HEK293 (cell line): ENCODE measurements at regions not wholly inside any gene's neighbourhood (a gene's known extent, or its start where the extent isn't known, plus 50 kb on each side); places are given as distances from the start of the nearest gene placed in this dataset.
A peak's percentile ranks its signal among the peaks of the same experiment; 100 is the strongest.

Experiments
- CTCF ChIA-PET: fragments of 350-600 bp; formaldehyde crosslinking; extraction: SDS; loops from one replicate; lab custom pipeline; 2021; ENCODE audit warnings: antibody characterized with exemption; lab: Yijun Ruan, JAX
- POLR2A ChIA-PET: fragments of 300-600 bp; formaldehyde crosslinking; extraction: SDS; loops from one replicate; lab custom pipeline; 2020; ENCODE audit warnings: antibody characterized with exemption, inconsistent platforms; lab: Yijun Ruan, JAX
- H3K27ac ChIP-seq: fragments of 200-500 bp; sonication (Bioruptor generic); 2 replicates; pipeline ENCODE4 v1.5.1; 2014; ENCODE audit warnings: low read depth, low read length, control low read depth, inconsistent platforms; ENCODE audit errors: extremely low read depth
- H3K36me3 ChIP-seq, 2 experiments: fragments of 200-500 bp in 1 of 2; sonication (Bioruptor generic) in 1 of 2; 1 replicate in 1 of 2; 2 replicates in 1 of 2; pipeline ENCODE4 v1.5.1; 2014 to 2017; ENCODE audit warnings: inconsistent platforms in 2 of 2, low read length in 2 of 2; ENCODE audit not compliant: control insufficient read depth in 2 of 2, insufficient read depth in 1 of 2
- H3K4me1 ChIP-seq: fragments of 200-500 bp; sonication (Bioruptor generic); 2 replicates; pipeline ENCODE4 v1.5.1; 2014; ENCODE audit warnings: mild to moderate bottlenecking, low read length, inconsistent platforms; ENCODE audit not compliant: control insufficient read depth, insufficient read depth
- H3K4me3 ChIP-seq: 2 replicates; pipeline ENCODE4 v1.5.1; 2011; ENCODE audit warnings: low read depth, mild to moderate bottlenecking, control low read depth, low read length, moderate library complexity
- H3K9me3 ChIP-seq: fragments of 200-500 bp; sonication (Bioruptor generic); 2 replicates; pipeline ENCODE4 v1.5.1; 2014; ENCODE audit warnings: low read depth, low read length, inconsistent platforms; ENCODE audit not compliant: control insufficient read depth, insufficient read depth
- HOXD13 ChIP-seq: sonication (generic); formaldehyde crosslinking; IDR thresholded peaks from 2 replicates; pipeline ENCODE4 v1.8.0; 2022; ENCODE audit warnings: missing genetic modification reagents, borderline replicate concordance
- KLF10 ChIP-seq: fragments of 450-650 bp; IDR thresholded peaks from 2 replicates; pipeline ENCODE4 v1.5.1; 2018; ENCODE audit warnings: missing biosample characterization, mild to moderate bottlenecking, missing genetic modification characterization
- OVOL3 ChIP-seq: fragments of 450-650 bp; formaldehyde crosslinking; IDR thresholded peaks from 2 replicates; pipeline ENCODE4 v1.5.1; 2016; ENCODE audit warnings: missing biosample characterization, missing genetic modification characterization
- PRDM6 ChIP-seq: fragments of 450-650 bp; formaldehyde crosslinking; IDR thresholded peaks from 2 replicates; pipeline ENCODE4 v1.5.1; 2017; ENCODE audit warnings: missing biosample characterization, missing genetic modification characterization
- SALL2 ChIP-seq: fragments of 450-650 bp; formaldehyde crosslinking; IDR thresholded peaks from 2 replicates; pipeline ENCODE4 v1.5.0; 2017; ENCODE audit warnings: missing biosample characterization, mild to moderate bottlenecking, missing genetic modification characterization, borderline replicate concordance
- SCRT2 ChIP-seq: fragments of 450-650 bp; formaldehyde crosslinking; IDR thresholded peaks from 2 replicates; pipeline ENCODE4 v1.5.1; 2016; ENCODE audit warnings: missing biosample characterization, missing genetic modification characterization
- SP7 ChIP-seq: fragments of 450-650 bp; formaldehyde crosslinking; IDR thresholded peaks from 2 replicates; pipeline ENCODE4 v1.5.1; 2016; ENCODE audit warnings: missing biosample characterization, missing genetic modification characterization
- ZNF121 ChIP-seq: fragments of 450-650 bp; formaldehyde crosslinking; IDR thresholded peaks from 2 replicates; pipeline ENCODE4 v1.5.1; 2016; ENCODE audit warnings: missing biosample characterization, missing genetic modification characterization
- ZNF174 ChIP-seq: fragments of 450-650 bp; formaldehyde crosslinking; IDR thresholded peaks from 2 replicates; pipeline ENCODE4 v1.5.0; 2017; ENCODE audit warnings: missing biosample characterization, mild to moderate bottlenecking, missing genetic modification characterization
- ZNF23 ChIP-seq: fragments of 450-650 bp; formaldehyde crosslinking; IDR thresholded peaks from 2 replicates; pipeline ENCODE4 v1.5.1; 2016; ENCODE audit warnings: missing biosample characterization, missing genetic modification characterization, borderline replicate concordance
- ZNF473 ChIP-seq: fragments of 450-650 bp; formaldehyde crosslinking; IDR thresholded peaks from 2 replicates; pipeline ENCODE4 v1.5.1; 2017; ENCODE audit warnings: missing biosample characterization, missing genetic modification characterization
- ZNF48 ChIP-seq: fragments of 450-650 bp; formaldehyde crosslinking; IDR thresholded peaks from 2 replicates; pipeline ENCODE4 v1.5.1; 2016; ENCODE audit warnings: missing biosample characterization, missing genetic modification characterization
- ZNF530 ChIP-seq: fragments of 450-650 bp; formaldehyde crosslinking; IDR thresholded peaks from 2 replicates; pipeline ENCODE4 v1.5.1; 2016; ENCODE audit warnings: low read depth, missing biosample characterization, missing genetic modification characterization
- ZNF571 ChIP-seq: fragments of 450-650 bp; formaldehyde crosslinking; IDR thresholded peaks from 2 replicates; pipeline ENCODE4 v1.5.0; 2017; ENCODE audit warnings: missing biosample characterization, missing genetic modification characterization
- ZNF792 ChIP-seq: fragments of 450-650 bp; formaldehyde crosslinking; IDR thresholded peaks from 2 replicates; pipeline ENCODE4 v1.5.1; 2016; ENCODE audit warnings: missing biosample characterization, missing genetic modification characterization
- ZNF843 ChIP-seq: fragments of 450-650 bp; formaldehyde crosslinking; IDR thresholded peaks from 2 replicates; pipeline ENCODE4 v1.5.1; 2016; ENCODE audit warnings: missing biosample characterization, missing genetic modification characterization
- ZSCAN4 ChIP-seq: fragments of 450-650 bp; formaldehyde crosslinking; IDR thresholded peaks from 2 replicates; pipeline ENCODE4 v1.5.1; 2017; ENCODE audit warnings: missing biosample characterization, missing genetic modification characterization
- TF ChIP-seq, protein P1 (sequence below): fragments of 450-650 bp; formaldehyde crosslinking; IDR thresholded peaks from 2 replicates; pipeline ENCODE4 v1.5.1; 2016; ENCODE audit warnings: missing biosample characterization, missing genetic modification characterization
- TF ChIP-seq, protein P2 (sequence below): fragments of 450-650 bp; formaldehyde crosslinking; IDR thresholded peaks from 2 replicates; pipeline ENCODE4 v1.5.1; 2016; ENCODE audit warnings: missing biosample characterization, missing genetic modification characterization
- TF ChIP-seq, protein P3 (sequence below): fragments of 450-650 bp; formaldehyde crosslinking; IDR thresholded peaks from 2 replicates; pipeline ENCODE4 v1.5.1; 2016; ENCODE audit warnings: missing biosample characterization, missing genetic modification characterization, low read depth
- TF ChIP-seq, protein P4 (sequence below): fragments of 450-650 bp; IDR thresholded peaks from 2 replicates; pipeline ENCODE4 v1.5.1; 2018; ENCODE audit warnings: missing biosample characterization, mild to moderate bottlenecking, missing genetic modification characterization
- TF ChIP-seq, protein P5 (sequence below): fragments of 450-650 bp; formaldehyde crosslinking; IDR thresholded peaks from 2 replicates; pipeline ENCODE4 v1.5.1; 2016; ENCODE audit warnings: missing biosample characterization, missing genetic modification characterization
- TF ChIP-seq, protein P6 (sequence below): fragments of 450-650 bp; formaldehyde crosslinking; IDR thresholded peaks from 2 replicates; pipeline ENCODE4 v1.5.1; 2016; ENCODE audit warnings: missing biosample characterization, missing genetic modification characterization

GRCh38 chr6:26743157-26743821 is 83.7 kb upstream of the ZNF322 start:
- Histone ChIP-seq H3K27ac (peak overlapping the region; percentile 67; the same call in 1 of the 2 replicates), H3K4me1 (no peaks in the 10 kb centered on the region; the same call in 1 of the 2 replicates), H3K9me3 (no peaks in the 10 kb centered on the region), H3K4me3 (peak overlapping the region; percentile 48), H3K36me3 (no peaks in the 10 kb centered on the region)
- ChIA-PET CTCF (interaction anchor here (0.6 to 0.7 kb wide), 2 partner anchors 148 to 340 kb away, joined by 3 to 4 read pairs; no protein-coding TSS in a partner anchor), POLR2A (interaction anchor here (1.5 kb wide), 1 partner anchor 84 kb away, joined by 5 read pairs; the partner anchor contains the start of gene ZNF322)
- TF ChIP-seq, protein P1, sequence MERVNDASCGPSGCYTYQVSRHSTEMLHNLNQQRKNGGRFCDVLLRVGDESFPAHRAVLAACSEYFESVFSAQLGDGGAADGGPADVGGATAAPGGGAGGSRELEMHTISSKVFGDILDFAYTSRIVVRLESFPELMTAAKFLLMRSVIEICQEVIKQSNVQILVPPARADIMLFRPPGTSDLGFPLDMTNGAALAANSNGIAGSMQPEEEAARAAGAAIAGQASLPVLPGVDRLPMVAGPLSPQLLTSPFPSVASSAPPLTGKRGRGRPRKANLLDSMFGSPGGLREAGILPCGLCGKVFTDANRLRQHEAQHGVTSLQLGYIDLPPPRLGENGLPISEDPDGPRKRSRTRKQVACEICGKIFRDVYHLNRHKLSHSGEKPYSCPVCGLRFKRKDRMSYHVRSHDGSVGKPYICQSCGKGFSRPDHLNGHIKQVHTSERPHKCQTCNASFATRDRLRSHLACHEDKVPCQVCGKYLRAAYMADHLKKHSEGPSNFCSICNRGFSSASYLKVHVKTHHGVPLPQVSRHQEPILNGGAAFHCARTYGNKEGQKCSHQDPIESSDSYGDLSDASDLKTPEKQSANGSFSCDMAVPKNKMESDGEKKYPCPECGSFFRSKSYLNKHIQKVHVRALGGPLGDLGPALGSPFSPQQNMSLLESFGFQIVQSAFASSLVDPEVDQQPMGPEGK (tag by site-specific recombination): peak; percentile 57
- TF ChIP-seq, protein P2, sequence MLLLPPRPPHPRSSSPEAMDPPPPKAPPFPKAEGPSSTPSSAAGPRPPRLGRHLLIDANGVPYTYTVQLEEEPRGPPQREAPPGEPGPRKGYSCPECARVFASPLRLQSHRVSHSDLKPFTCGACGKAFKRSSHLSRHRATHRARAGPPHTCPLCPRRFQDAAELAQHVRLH (tag by site-specific recombination): no peak
- TF ChIP-seq SP7 (tag by site-specific recombination) (peak; percentile 70), ZNF174 (tag by site-specific recombination) (no peak), SCRT2 (tag by site-specific recombination) (no peak), SALL2 (tag by site-specific recombination) (no peak), ZNF571 (tag by site-specific recombination) (no peak), ZNF23 (no peak), HOXD13 (CRISPR knock-in tag) (no peak), ZNF473 (tag by site-specific recombination) (no peak), ZNF843 (tag by site-specific recombination) (no peak), ZNF48 (tag by site-specific recombination) (no peak), ZNF530 (tag by site-specific recombination) (no peak), ZSCAN4 (tag by site-specific recombination) (no peak), PRDM6 (tag by site-specific recombination) (no peak), ZNF121 (tag by site-specific recombination) (no peak), OVOL3 (tag by site-specific recombination) (no peak), KLF10 (tag by site-specific recombination) (no peak; the same call in 1 of the 2 replicates), ZNF792 (tag by site-specific recombination) (no peak)
- TF ChIP-seq, protein P3, sequence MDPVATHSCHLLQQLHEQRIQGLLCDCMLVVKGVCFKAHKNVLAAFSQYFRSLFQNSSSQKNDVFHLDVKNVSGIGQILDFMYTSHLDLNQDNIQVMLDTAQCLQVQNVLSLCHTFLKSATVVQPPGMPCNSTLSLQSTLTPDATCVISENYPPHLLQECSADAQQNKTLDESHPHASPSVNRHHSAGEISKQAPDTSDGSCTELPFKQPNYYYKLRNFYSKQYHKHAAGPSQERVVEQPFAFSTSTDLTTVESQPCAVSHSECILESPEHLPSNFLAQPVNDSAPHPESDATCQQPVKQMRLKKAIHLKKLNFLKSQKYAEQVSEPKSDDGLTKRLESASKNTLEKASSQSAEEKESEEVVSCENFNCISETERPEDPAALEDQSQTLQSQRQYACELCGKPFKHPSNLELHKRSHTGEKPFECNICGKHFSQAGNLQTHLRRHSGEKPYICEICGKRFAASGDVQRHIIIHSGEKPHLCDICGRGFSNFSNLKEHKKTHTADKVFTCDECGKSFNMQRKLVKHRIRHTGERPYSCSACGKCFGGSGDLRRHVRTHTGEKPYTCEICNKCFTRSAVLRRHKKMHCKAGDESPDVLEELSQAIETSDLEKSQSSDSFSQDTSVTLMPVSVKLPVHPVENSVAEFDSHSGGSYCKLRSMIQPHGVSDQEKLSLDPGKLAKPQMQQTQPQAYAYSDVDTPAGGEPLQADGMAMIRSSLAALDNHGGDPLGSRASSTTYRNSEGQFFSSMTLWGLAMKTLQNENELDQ: no peak
- TF ChIP-seq, protein P4, sequence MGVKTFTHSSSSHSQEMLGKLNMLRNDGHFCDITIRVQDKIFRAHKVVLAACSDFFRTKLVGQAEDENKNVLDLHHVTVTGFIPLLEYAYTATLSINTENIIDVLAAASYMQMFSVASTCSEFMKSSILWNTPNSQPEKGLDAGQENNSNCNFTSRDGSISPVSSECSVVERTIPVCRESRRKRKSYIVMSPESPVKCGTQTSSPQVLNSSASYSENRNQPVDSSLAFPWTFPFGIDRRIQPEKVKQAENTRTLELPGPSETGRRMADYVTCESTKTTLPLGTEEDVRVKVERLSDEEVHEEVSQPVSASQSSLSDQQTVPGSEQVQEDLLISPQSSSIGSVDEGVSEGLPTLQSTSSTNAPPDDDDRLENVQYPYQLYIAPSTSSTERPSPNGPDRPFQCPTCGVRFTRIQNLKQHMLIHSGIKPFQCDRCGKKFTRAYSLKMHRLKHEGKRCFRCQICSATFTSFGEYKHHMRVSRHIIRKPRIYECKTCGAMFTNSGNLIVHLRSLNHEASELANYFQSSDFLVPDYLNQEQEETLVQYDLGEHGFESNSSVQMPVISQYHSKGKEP: no peak
- TF ChIP-seq, protein P5, sequence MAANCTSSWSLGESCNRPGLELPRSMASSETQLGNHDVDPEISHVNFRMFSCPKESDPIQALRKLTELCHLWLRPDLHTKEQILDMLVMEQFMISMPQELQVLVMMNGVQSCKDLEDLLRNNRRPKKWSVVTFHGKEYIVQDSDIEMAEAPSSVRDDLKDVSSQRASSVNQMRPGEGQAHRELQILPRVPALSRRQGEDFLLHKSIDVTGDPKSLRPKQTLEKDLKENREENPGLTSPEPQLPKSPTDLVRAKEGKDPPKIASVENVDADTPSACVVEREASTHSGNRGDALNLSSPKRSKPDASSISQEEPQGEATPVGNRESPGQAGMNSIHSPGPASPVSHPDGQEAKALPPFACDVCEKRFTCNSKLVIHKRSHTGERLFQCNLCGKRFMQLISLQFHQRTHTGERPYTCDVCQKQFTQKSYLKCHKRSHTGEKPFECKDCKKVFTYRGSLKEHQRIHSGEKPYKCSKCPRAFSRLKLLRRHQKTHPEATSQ (tag by site-specific recombination): no peak
- TF ChIP-seq, protein P6, sequence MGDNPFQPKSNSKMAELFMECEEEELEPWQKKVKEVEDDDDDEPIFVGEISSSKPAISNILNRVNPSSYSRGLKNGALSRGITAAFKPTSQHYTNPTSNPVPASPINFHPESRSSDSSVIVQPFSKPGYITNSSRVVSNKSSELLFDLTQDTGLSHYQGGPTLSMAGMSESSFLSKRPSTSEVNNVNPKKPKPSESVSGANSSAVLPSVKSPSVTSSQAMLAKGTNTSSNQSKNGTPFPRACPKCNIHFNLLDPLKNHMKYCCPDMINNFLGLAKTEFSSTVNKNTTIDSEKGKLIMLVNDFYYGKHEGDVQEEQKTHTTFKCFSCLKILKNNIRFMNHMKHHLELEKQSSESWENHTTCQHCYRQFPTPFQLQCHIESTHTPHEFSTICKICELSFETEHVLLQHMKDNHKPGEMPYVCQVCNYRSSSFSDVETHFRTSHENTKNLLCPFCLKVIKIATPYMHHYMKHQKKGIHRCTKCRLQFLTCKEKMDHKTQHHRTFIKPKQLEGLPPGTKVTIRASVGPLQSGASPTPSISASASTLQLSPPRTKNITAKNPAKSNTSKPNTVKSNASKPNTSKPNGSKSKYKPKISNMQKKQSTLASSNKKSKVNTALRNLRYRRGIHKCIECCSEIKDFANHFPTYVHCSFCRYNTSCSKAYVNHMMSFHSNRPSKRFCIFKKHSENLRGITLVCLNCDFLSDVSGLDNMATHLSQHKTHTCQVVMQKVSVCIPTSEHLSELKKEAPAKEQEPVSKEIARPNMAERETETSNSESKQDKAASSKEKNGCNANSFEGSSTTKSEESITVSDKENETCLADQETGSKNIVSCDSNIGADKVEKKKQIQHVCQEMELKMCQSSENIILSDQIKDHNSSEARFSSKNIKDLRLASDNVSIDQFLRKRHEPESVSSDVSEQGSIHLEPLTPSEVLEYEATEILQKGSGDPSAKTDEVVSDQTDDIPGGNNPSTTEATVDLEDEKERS (tag by site-specific recombination): no peak
